Colonic mucosa (tissue), 4 donors: ENCODE measurements at regions not wholly inside any gene's neighbourhood (a gene's known extent, or its start where the extent isn't known, plus 50 kb on each side); places are given as distances from the start of the nearest gene placed in this dataset.
"Not testable (repeated sequence)": the region's sequence is repeated elsewhere in the genome, so short reads cannot be mapped to it uniquely, and the experiment has no call there.

Experiments used
- DNase-seq: peaks from one replicate; pipeline ENCODE4 v3.0.0-alpha.2; 2020
- H3K27ac ChIP-seq: fragments of 200-600 bp; one replicate; pipeline ENCODE4 v1.8.0; 2021
- H3K27me3 ChIP-seq: fragments of 200-600 bp; one replicate; pipeline ENCODE4 v1.8.0; 2021
- H3K36me3 ChIP-seq: fragments of 200-600 bp; one replicate; pipeline ENCODE4 v1.8.0; 2021
- H3K4me1 ChIP-seq: fragments of 200-600 bp; one replicate; pipeline ENCODE4 v1.8.0; 2021; ENCODE audit warnings: mild to moderate bottlenecking
- H3K4me3 ChIP-seq: fragments of 200-600 bp; one replicate; pipeline ENCODE4 v1.8.0; 2021
- H3K9ac ChIP-seq, 2 donors: one replicate each; pipeline ENCODE4 v1.7.0; 2013; ENCODE audit warnings: control low read depth in 2 of 2, low read depth in 2 of 2, low read length in 2 of 2
- H3K9me3 ChIP-seq: fragments of 200-600 bp; one replicate; pipeline ENCODE4 v1.8.0; 2021
- CTCF ChIP-seq: fragments of 200-600 bp; IDR thresholded peaks from one replicate; pipeline ENCODE4 v1.8.0; 2022; ENCODE audit warnings: antibody characterized with exemption, mild to moderate bottlenecking
- intact Hi-C: fragments of 100-400 bp; cut with DNase I; formaldehyde crosslinking; loops from one replicate; pipeline ENCODE4 v1.14.1; 2022
- donor health status: healthy.
- donor health status: DM: no; HTN: no; CAD: no.
- donor health status: DM: no; HTN: no; CAD: no.

GRCh38 chr2:195269220-195269619, 387.8 kb upstream of the SLC39A10 start:
- H3K9ac ChIP-seq: no peak overlapping the region
- DNase-seq: no peak
- no peak overlapping the region for H3K27ac ChIP-seq
- H3K36me3 ChIP-seq: no peaks in the 10 kb centered on the region
- H3K4me1 ChIP-seq: no peaks in the 10 kb centered on the region
- no peak overlapping the region for H3K4me3 ChIP-seq
- TF ChIP-seq CTCF: no peak
- intact Hi-C loops: no loop called here
- H3K27me3 ChIP-seq: no peaks in the 10 kb centered on the region
- no peaks in the 10 kb centered on the region for H3K9me3 ChIP-seq

GRCh38 chr2:195257979-195258378, 399.0 kb upstream of the SLC39A10 start:
- no peaks in the 10 kb centered on the region for H3K9me3 ChIP-seq
- no peaks in the 10 kb centered on the region for H3K36me3 ChIP-seq
- no peaks in the 10 kb centered on the region for H3K27me3 ChIP-seq
- TF ChIP-seq CTCF: no peak
- DNase-seq: no peak
- no peak overlapping the region for H3K9ac ChIP-seq
- H3K4me3 ChIP-seq: no peak overlapping the region
- no peak overlapping the region for H3K27ac ChIP-seq
- no peaks in the 10 kb centered on the region for H3K4me1 ChIP-seq
- intact Hi-C loops: no loop called here

- Histone ChIP-seq H3K4me3 (no peak overlapping the region), H3K4me1 (no peaks in the 10 kb centered on the region), H3K9me3 (no peaks in the 10 kb centered on the region), H3K36me3 (no peaks in the 10 kb centered on the region), H3K27me3 (no peaks in the 10 kb centered on the region), H3K9ac (no peak overlapping the region), H3K27ac (no peak overlapping the region)
- DNase-seq: no peak
- TF ChIP-seq CTCF: no peak
- intact Hi-C loops: no loop called here
These were observed 405.0 kb upstream of the SLC39A10 start for GRCh38 chr2:195252018-195252417.

DNA sequence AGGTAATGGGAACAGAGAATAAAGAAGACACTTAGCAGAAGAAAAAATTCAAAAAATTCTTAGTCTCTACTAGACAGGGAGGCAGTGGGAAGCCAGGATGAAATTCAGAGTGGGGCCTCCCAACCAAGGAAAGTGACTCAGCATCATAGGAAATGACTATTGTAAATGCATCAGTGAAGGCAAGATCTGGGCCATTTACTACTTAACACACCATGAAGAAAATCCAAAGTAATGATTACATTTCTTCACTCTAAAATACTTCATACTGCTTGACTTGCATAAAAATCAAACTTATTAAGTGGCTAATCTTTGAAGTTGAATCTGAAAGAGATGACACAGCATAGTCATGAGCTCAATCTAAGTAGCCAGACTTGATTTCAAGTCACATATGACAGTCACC, 405.8 kb upstream of the SLC39A10 start:
- Histone ChIP-seq H3K9me3 (no peaks in the 10 kb centered on the region), H3K27me3 (no peaks in the 10 kb centered on the region), H3K9ac (no peak overlapping the region), H3K4me3 (no peak overlapping the region), H3K4me1 (no peaks in the 10 kb centered on the region), H3K36me3 (no peaks in the 10 kb centered on the region), H3K27ac (no peak overlapping the region)
- no peak for TF ChIP-seq CTCF
- intact Hi-C loops: no loop called here
- no peak for DNase-seq

DNA sequence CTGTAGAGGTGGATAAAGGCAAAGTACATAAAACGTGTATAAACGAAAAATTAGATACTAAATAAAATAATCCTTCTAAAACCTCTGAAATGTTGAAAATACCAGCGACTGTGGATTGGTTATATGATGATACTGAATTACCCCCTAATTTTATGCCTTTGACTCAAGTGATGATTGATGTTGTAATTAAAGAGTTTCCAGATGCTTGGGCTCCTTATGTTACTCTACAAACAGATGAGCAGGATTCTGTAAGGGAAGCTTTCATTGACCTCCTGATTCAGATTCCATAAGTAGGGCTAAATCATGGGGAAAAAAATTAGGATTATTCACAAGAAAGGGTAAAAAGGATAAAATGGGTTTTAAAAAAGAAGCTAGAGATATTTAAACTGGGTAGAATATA, 418.2 kb upstream of the SLC39A10 start:
- no peaks in the 10 kb centered on the region for H3K4me1 ChIP-seq
- intact Hi-C loops: no loop called here
- no peak overlapping the region for H3K4me3 ChIP-seq
- no peak overlapping the region for H3K27ac ChIP-seq
- H3K36me3 ChIP-seq: no peaks in the 10 kb centered on the region
- no peak for TF ChIP-seq CTCF
- no peaks in the 10 kb centered on the region for H3K9me3 ChIP-seq
- no peak overlapping the region for H3K9ac ChIP-seq
- H3K27me3 ChIP-seq: no peaks in the 10 kb centered on the region
- DNase-seq: no peak

GRCh38 chr2:195238379-195238778, 418.6 kb upstream of the SLC39A10 start:
- Histone ChIP-seq H3K4me1 (no peaks in the 10 kb centered on the region), H3K36me3 (no peaks in the 10 kb centered on the region), H3K9me3 (no peaks in the 10 kb centered on the region), H3K27ac (no peak overlapping the region), H3K27me3 (no peaks in the 10 kb centered on the region), H3K4me3 (no peak overlapping the region), H3K9ac (no peak overlapping the region)
- DNase-seq: no peak
- intact Hi-C loops: no loop called here
- no peak for TF ChIP-seq CTCF

DNA sequence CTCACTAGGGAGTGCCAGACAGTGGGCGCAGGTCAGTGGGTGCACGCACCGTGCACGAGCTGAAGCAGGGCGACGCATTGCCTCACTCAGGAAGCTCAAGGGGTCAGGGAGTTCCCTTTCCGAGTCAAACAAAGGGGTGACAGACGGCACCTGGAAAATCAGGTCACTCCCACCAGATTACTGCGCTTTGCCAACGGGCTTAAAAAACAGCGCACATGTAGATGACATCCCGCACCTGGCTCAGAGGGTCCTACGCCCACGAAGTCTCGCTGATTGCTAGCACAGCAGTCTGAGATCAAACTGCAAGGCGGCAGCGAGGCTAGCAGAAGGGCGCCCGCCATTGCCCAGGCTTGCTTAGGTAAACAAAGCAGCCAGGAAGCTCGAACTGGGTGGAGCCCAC, 428.5 kb upstream of the SLC39A10 start:
- H3K9ac ChIP-seq, H3K9me3 ChIP-seq, H3K4me1 ChIP-seq, intact Hi-C loops, H3K27me3 ChIP-seq, H3K27ac ChIP-seq, H3K4me3 ChIP-seq, DNase-seq, H3K36me3 ChIP-seq: not testable (repeated sequence)
